ENCODE measurements at regions not wholly inside any gene's neighbourhood (a gene's known extent, or its start where the extent isn't known, plus 50 kb on each side); places are given as distances from the start of the nearest gene placed in this dataset.

GRCh38 chr10:117783698-117784395, 241.3 kb downstream of the EMX2 start:
- TF ChIP-seq CTCF (conservative IDR thresholded peaks at IDR 0.05; ENCODE audit: low read length): no peak
- no peak for TF ChIP-seq EZH2phosphoT487 (IDR thresholded peaks at IDR 0.05; ENCODE audit: borderline replicate concordance, low read depth, low read length)
